Loucy (cell line): ENCODE measurements at regions not wholly inside any gene's neighbourhood (a gene's known extent, or its start where the extent isn't known, plus 50 kb on each side); places are given as distances from the start of the nearest gene placed in this dataset.

ENCODE experiments used
- H2AFZ ChIP-seq: fragments of 200-600 bp; sonication (generic); 2 replicates; pipeline ENCODE4 v1.6.0; 2016; ENCODE audit warnings: antibody characterized with exemption, mild to moderate bottlenecking, low read length, moderate library complexity
- H3F3A ChIP-seq: fragments of 200-600 bp; 2 replicates; pipeline ENCODE4 v1.6.0; 2016; ENCODE audit warnings: antibody characterized with exemption, low read depth, mild to moderate bottlenecking
- H3K27me3 ChIP-seq: fragments of 200-600 bp; sonication (generic); 2 replicates; pipeline ENCODE4 v1.6.1; 2014; ENCODE audit warnings: low read length, mild to moderate bottlenecking; ENCODE audit not compliant: insufficient read depth, poor library complexity, severe bottlenecking
- H3K36me3 ChIP-seq: fragments of 200-600 bp; sonication (generic); 2 replicates; pipeline ENCODE4 v1.6.1; 2016; ENCODE audit warnings: low read length; ENCODE audit not compliant: insufficient read depth
- H3K4me1 ChIP-seq: fragments of 200-600 bp; sonication (generic); 2 replicates; pipeline ENCODE4 v1.5.1; 2014; ENCODE audit warnings: low read length, mild to moderate bottlenecking; ENCODE audit not compliant: insufficient read depth, poor library complexity, severe bottlenecking
- H3K4me2 ChIP-seq: fragments of 200-600 bp; sonication (generic); 2 replicates; pipeline ENCODE4 v1.6.0; 2014; ENCODE audit warnings: antibody characterized with exemption, low read length, low read depth, mild to moderate bottlenecking; ENCODE audit not compliant: poor library complexity, severe bottlenecking
- H3K4me3 ChIP-seq: fragments of 200-600 bp; sonication (generic); 2 replicates; pipeline ENCODE4 v1.5.1; 2014; ENCODE audit warnings: low read length, mild to moderate bottlenecking, mixed read lengths; ENCODE audit not compliant: poor library complexity, severe bottlenecking
- H3K79me2 ChIP-seq: fragments of 200-600 bp; sonication (generic); 2 replicates; pipeline ENCODE4 v1.6.1; 2014; ENCODE audit warnings: low read length; ENCODE audit not compliant: insufficient read depth
- H3K9ac ChIP-seq: fragments of 200-600 bp; sonication (generic); 2 replicates; pipeline ENCODE4 v1.6.0; 2014; ENCODE audit warnings: mild to moderate bottlenecking, low read depth, low read length, moderate library complexity; ENCODE audit not compliant: poor library complexity, severe bottlenecking
- H3K9me2 ChIP-seq: fragments of 200-600 bp; sonication (generic); replicated peaks from 2 replicates; pipeline ENCODE4 v1.6.1; 2016; ENCODE audit warnings: low read depth, low read length, mixed read lengths
- H3K9me3 ChIP-seq: fragments of 200-600 bp; sonication (generic); 2 replicates; pipeline ENCODE4 v1.6.1; 2014; ENCODE audit warnings: mild to moderate bottlenecking, antibody characterized with exemption, low read length, low read depth; ENCODE audit not compliant: insufficient read depth
- H4K20me1 ChIP-seq: fragments of 200-600 bp; sonication (generic); 2 replicates; pipeline ENCODE4 v1.6.0; 2014; ENCODE audit warnings: antibody characterized with exemption, low read length, mild to moderate bottlenecking; ENCODE audit not compliant: insufficient read depth, poor library complexity, severe bottlenecking
- EZH2phosphoT487 ChIP-seq: fragments of 200-600 bp; IDR thresholded peaks from 2 replicates; pipeline ENCODE4 v1.6.1; 2018; ENCODE audit warnings: antibody characterized with exemption, mild to moderate bottlenecking, moderate library complexity, borderline replicate concordance
- TF ChIP-seq, protein P1 (sequence below): fragments of 200-600 bp; sonication (generic); conservative IDR thresholded peaks from 2 replicates; pipeline ENCODE4 v1.5.1; 2014; ENCODE audit warnings: mild to moderate bottlenecking, antibody characterized with exemption, low read length

DNA sequence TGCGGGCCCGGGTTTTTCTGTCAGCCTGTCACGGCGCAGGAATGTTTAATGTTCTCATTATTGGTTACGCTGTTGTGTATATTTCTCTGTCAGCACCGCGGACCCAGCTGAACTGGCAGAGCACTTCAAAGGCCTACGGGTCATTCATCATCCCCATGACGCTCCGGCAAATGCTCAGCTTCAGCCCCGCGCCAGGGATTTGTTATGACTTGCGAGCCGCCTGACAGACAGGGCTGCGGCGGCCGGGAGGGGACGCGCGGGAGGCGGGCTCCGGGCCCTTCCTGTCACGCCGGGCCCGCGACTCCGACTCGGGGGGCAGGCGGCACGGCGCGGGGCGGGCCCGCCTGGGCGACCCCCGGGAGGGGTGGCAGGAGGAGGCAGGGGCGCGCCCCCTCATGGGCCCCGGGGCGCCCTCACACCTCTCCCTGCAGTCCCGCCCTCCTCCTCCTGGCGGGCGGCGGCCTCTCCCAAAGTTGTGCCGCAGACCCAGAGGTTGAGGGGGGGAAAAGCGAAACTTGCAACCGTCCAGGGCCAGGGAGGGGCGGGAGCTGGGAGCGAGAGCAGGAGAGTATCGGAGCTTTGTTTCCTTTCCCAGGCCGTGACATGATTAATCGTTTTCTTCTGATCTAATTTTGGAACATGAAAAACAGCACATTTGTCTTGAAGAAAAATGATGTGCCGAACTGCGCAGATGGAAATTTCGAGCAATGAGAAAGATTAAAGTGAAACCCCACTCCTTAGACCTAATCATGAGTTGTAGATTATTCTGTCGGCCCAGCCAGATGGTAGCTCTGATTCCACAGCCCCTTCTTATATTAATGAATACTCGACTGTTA, 59.3 kb upstream of the COMTD1 start:
- H3K9me2 ChIP-seq = no peaks in the 10 kb centered on the region
- peak overlapping the region; percentile 82 for H3K4me2 ChIP-seq
- no peaks in the 10 kb centered on the region for H3K79me2 ChIP-seq
- peaks cover 23% of the 10 kb centered on the region for H3K4me1 ChIP-seq
- no peaks in the 10 kb centered on the region for H3K36me3 ChIP-seq
- no peaks in the 10 kb centered on the region for H3F3A ChIP-seq
- peak overlapping the region; percentile 98 for H2AFZ ChIP-seq
- no peaks in the 10 kb centered on the region for H4K20me1 ChIP-seq
- TF ChIP-seq EZH2phosphoT487 = no peak
- TF ChIP-seq, protein P1, sequence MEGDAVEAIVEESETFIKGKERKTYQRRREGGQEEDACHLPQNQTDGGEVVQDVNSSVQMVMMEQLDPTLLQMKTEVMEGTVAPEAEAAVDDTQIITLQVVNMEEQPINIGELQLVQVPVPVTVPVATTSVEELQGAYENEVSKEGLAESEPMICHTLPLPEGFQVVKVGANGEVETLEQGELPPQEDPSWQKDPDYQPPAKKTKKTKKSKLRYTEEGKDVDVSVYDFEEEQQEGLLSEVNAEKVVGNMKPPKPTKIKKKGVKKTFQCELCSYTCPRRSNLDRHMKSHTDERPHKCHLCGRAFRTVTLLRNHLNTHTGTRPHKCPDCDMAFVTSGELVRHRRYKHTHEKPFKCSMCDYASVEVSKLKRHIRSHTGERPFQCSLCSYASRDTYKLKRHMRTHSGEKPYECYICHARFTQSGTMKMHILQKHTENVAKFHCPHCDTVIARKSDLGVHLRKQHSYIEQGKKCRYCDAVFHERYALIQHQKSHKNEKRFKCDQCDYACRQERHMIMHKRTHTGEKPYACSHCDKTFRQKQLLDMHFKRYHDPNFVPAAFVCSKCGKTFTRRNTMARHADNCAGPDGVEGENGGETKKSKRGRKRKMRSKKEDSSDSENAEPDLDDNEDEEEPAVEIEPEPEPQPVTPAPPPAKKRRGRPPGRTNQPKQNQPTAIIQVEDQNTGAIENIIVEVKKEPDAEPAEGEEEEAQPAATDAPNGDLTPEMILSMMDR = peak; percentile 25; the same call in 1 of the 2 replicates
- no peaks in the 10 kb centered on the region for H3K9me3 ChIP-seq
- peak overlapping the region; percentile 76 for H3K9ac ChIP-seq
- no peaks in the 10 kb centered on the region for H3K27me3 ChIP-seq
- H3K4me3 ChIP-seq = peak overlapping the region; percentile 79

- H3K9ac ChIP-seq = peak overlapping the region; percentile 76
- peaks cover 23% of the 10 kb centered on the region for H3K4me1 ChIP-seq
- no peaks in the 10 kb centered on the region for H3K36me3 ChIP-seq
- H4K20me1 ChIP-seq = no peaks in the 10 kb centered on the region
- no peaks in the 10 kb centered on the region for H3K27me3 ChIP-seq
- peak overlapping the region; percentile 79 for H3K4me3 ChIP-seq
- no peaks in the 10 kb centered on the region for H3K79me2 ChIP-seq
- no peaks in the 10 kb centered on the region for H3K9me3 ChIP-seq
- peak overlapping the region; percentile 98 for H2AFZ ChIP-seq
- H3K4me2 ChIP-seq = peak overlapping the region; percentile 82
- H3F3A ChIP-seq = no peaks in the 10 kb centered on the region
- no peaks in the 10 kb centered on the region for H3K9me2 ChIP-seq
- no peak for TF ChIP-seq EZH2phosphoT487
- TF ChIP-seq, protein P1 = no peak
Observed at GRCh38 chr10:75294518-75294865, 58.7 kb upstream of the COMTD1 start.

DNA sequence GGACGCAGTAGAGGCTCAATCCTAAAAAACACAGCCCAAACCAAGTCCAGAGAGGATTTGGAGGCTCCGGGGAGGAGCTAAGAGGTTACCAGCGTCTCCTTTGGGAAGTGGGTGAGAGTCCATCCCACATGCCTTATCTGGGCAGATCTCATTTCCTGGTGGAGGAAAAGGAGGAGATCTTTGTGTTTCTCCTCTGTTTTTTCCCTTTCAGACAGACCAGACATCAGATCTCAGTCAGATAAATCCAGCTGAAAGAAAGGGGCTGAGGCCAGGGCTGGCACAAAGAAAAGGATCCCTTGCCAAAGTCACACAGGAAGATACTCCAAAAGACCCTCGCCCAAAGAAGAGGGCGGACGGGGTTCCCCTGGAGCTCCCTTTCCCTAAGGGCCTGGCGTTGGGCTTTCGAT, 58.3 kb upstream of the COMTD1 start:
- Histone ChIP-seq H3K27me3 (no peaks in the 10 kb centered on the region), H3K9me3 (no peaks in the 10 kb centered on the region), H3K4me1 (peaks cover 23% of the 10 kb centered on the region), H3K9me2 (no peaks in the 10 kb centered on the region), H3K4me2 (peak overlapping the region; percentile 82), H3K36me3 (no peaks in the 10 kb centered on the region), H3K79me2 (no peaks in the 10 kb centered on the region), H3F3A (no peaks in the 10 kb centered on the region), H2AFZ (no peak overlapping the region; the same call in 1 of the 2 replicates), H3K9ac (peak overlapping the region; percentile 76), H4K20me1 (no peaks in the 10 kb centered on the region), H3K4me3 (no peak overlapping the region)
- TF ChIP-seq, protein P1 = no peak
- TF ChIP-seq EZH2phosphoT487 = no peak
